Suprapubic skin (tissue), 4 donors: ENCODE measurements at regions not wholly inside any gene's neighbourhood (a gene's known extent, or its start where the extent isn't known, plus 50 kb on each side); places are given as distances from the start of the nearest gene placed in this dataset.

Experiments used
- DNase-seq, 2 donors: peaks; one replicate each; pipeline ENCODE4 v3.0.0-alpha.2; 2019; ENCODE audit warnings: low spot score in 2 of 2
- H3K27ac ChIP-seq: fragments of 200-600 bp; sonication (generic); one replicate; pipeline ENCODE4 v1.5.1; 2019
- H3K27me3 ChIP-seq: fragments of 200-600 bp; sonication (generic); one replicate; pipeline ENCODE4 v1.5.1; 2019
- H3K36me3 ChIP-seq: fragments of 200-600 bp; sonication (generic); one replicate; pipeline ENCODE4 v1.5.1; 2019
- H3K4me1 ChIP-seq: fragments of 200-600 bp; sonication (generic); one replicate; pipeline ENCODE4 v1.5.1; 2019
- H3K4me3 ChIP-seq: fragments of 200-600 bp; sonication (generic); one replicate; pipeline ENCODE4 v1.5.1; 2019; ENCODE audit warnings: mild to moderate bottlenecking
- H3K9me3 ChIP-seq: fragments of 200-600 bp; sonication (generic); one replicate; pipeline ENCODE4 v1.5.1; 2019
- CTCF ChIP-seq, 2 donors: fragments of 200-600 bp in 1 of 2; fragments of 450-650 bp in 1 of 2; sonication (generic) in 1 of 2; IDR thresholded peaks; one replicate each; pipeline ENCODE4 v1.5.1; 2016 to 2019; ENCODE audit warnings: antibody characterized with exemption in 2 of 2, mild to moderate bottlenecking in 1 of 2, moderate library complexity in 1 of 2
- EP300 ChIP-seq: sonication (generic); formaldehyde crosslinking; IDR thresholded peaks from one replicate; pipeline ENCODE4 v1.6.1; 2017; ENCODE audit warnings: antibody characterized with exemption
- POLR2A ChIP-seq, 2 donors: fragments of 450-650 bp; IDR thresholded peaks; one replicate each; pipeline ENCODE4 v1.6.1; 2017; ENCODE audit warnings: antibody characterized with exemption in 2 of 2, mild to moderate bottlenecking in 2 of 2, moderate library complexity in 2 of 2
- POLR2AphosphoS5 ChIP-seq, 3 donors: sonication (generic); formaldehyde crosslinking; IDR thresholded peaks; one replicate each; pipeline ENCODE4 v1.6.1; 2017; ENCODE audit warnings: antibody characterized with exemption in 3 of 3
- WGBS: methylation state at CpG from one replicate; pipeline ENCODE4 v1.1.5; 2018; 5-methylcytosine and 5-hydroxymethylcytosine counted together

- no peak for TF ChIP-seq CTCF (IDR thresholded peaks at IDR 0.05)
- TF ChIP-seq POLR2AphosphoS5 (IDR thresholded peaks at IDR 0.05): no peak
- TF ChIP-seq POLR2A (IDR thresholded peaks at IDR 0.05): no peak
- TF ChIP-seq EP300: no peak
- no peaks in the 10 kb centered on the region for H3K36me3 ChIP-seq
- 90% methylated on average over 8 of the region's 8 CpGs for WGBS
- no peak for DNase-seq
- no peaks in the 10 kb centered on the region for H3K27me3 ChIP-seq
- no peak overlapping the region for H3K4me3 ChIP-seq
- peaks cover 3% of the 10 kb centered on the region for H3K9me3 ChIP-seq
- H3K27ac ChIP-seq: no peak overlapping the region
- H3K4me1 ChIP-seq: no peaks in the 10 kb centered on the region
Observed at GRCh38 chr2:103265521-103265920, 503.7 kb downstream of the TMEM182 start.

- DNase-seq: no peak
- Histone ChIP-seq H3K27me3 (no peaks in the 10 kb centered on the region), H3K9me3 (peaks cover 3% of the 10 kb centered on the region), H3K4me3 (no peak overlapping the region), H3K4me1 (no peaks in the 10 kb centered on the region), H3K36me3 (no peaks in the 10 kb centered on the region), H3K27ac (no peak overlapping the region)
- 83% methylated on average over 8 of the region's 8 CpGs for WGBS
- no peak for TF ChIP-seq POLR2A (IDR thresholded peaks at IDR 0.05)
- no peak for TF ChIP-seq EP300
- no peak for TF ChIP-seq CTCF (IDR thresholded peaks at IDR 0.05)
- no peak for TF ChIP-seq POLR2AphosphoS5 (IDR thresholded peaks at IDR 0.05)
Observed at GRCh38 chr2:103268841-103269498, 507.1 kb downstream of the TMEM182 start.

- Histone ChIP-seq H3K27ac (no peak overlapping the region), H3K36me3 (no peaks in the 10 kb centered on the region), H3K9me3 (no peaks in the 10 kb centered on the region), H3K4me3 (no peak overlapping the region), H3K27me3 (no peaks in the 10 kb centered on the region), H3K4me1 (no peaks in the 10 kb centered on the region)
- TF ChIP-seq CTCF (IDR thresholded peaks at IDR 0.05) (no peak), POLR2AphosphoS5 (IDR thresholded peaks at IDR 0.05) (no peak), POLR2A (IDR thresholded peaks at IDR 0.05) (no peak), EP300 (no peak)
- 84% methylated on average over 2 of the region's 2 CpGs for WGBS
- DNase-seq: no peak
Observed at GRCh38 chr2:103276869-103277268, 515.0 kb downstream of the TMEM182 start.

GRCh38 chr2:103284750-103285149 lies 522.9 kb downstream of the TMEM182 start:
- no peaks in the 10 kb centered on the region for H3K9me3 ChIP-seq
- no peaks in the 10 kb centered on the region for H3K4me1 ChIP-seq
- no peak overlapping the region for H3K4me3 ChIP-seq
- H3K27me3 ChIP-seq: no peaks in the 10 kb centered on the region
- no peak overlapping the region for H3K27ac ChIP-seq
- TF ChIP-seq POLR2A (IDR thresholded peaks at IDR 0.05) (no peak), POLR2AphosphoS5 (IDR thresholded peaks at IDR 0.05) (no peak), CTCF (IDR thresholded peaks at IDR 0.05) (no peak), EP300 (no peak)
- H3K36me3 ChIP-seq: no peaks in the 10 kb centered on the region
- WGBS: 75% methylated on average over 4 of the region's 4 CpGs
- no peak for DNase-seq

GRCh38 chr2:103285354-103285753 lies 523.5 kb downstream of the TMEM182 start:
- TF ChIP-seq CTCF (IDR thresholded peaks at IDR 0.05) (no peak), EP300 (no peak)
- Histone ChIP-seq H3K4me1 (no peaks in the 10 kb centered on the region), H3K27ac (no peak overlapping the region), H3K9me3 (no peaks in the 10 kb centered on the region), H3K27me3 (no peaks in the 10 kb centered on the region), H3K4me3 (no peak overlapping the region), H3K36me3 (no peaks in the 10 kb centered on the region)
- 54% methylated on average over 3 of the region's 3 CpGs for WGBS
- no peak for DNase-seq
